Adrenal gland (tissue), 5 donors: ENCODE measurements at regions not wholly inside any gene's neighbourhood (a gene's known extent, or its start where the extent isn't known, plus 50 kb on each side); places are given as distances from the start of the nearest gene placed in this dataset.

Experiments used
- CTCF ChIP-seq, 6 experiments: fragments of 450-650 bp in 4 of 6; fragments of 200-600 bp in 2 of 6; sonication (generic) in 1 of 6; IDR thresholded peaks; 1 replicate in 5 of 6; 2 replicates in 1 of 6; pipeline versions ENCODE4 v1.5.1 to v1.8.0; 2016 to 2021; ENCODE audit warnings: antibody characterized with exemption in 6 of 6, mild to moderate bottlenecking in 2 of 6, moderate library complexity in 1 of 6
- POLR2A ChIP-seq, 2 donors: fragments of 450-650 bp; IDR thresholded peaks; one replicate each; pipeline ENCODE4 v1.6.1; 2017; ENCODE audit warnings: antibody characterized with exemption in 2 of 2, mild to moderate bottlenecking in 2 of 2, moderate library complexity in 1 of 2
- donor health status: DM: no; HTN: no; CAD: no.

GRCh38 chr4:62144431-62144830, 944.3 kb downstream of the ADGRL3 start:
- TF ChIP-seq POLR2A (IDR thresholded peaks at IDR 0.05) = no peak
- TF ChIP-seq CTCF (IDR thresholded peaks at IDR 0.05) = no peak
